Muscle of back (tissue), 3 donors: ENCODE measurements at regions not wholly inside any gene's neighbourhood (a gene's known extent, or its start where the extent isn't known, plus 50 kb on each side); places are given as distances from the start of the nearest gene placed in this dataset.

Experiments used
- DNase-seq, 3 donors: peaks; one replicate each; pipeline versions ENCODE4 v3.0.0 to v3.0.0-alpha.2; 2013

DNA sequence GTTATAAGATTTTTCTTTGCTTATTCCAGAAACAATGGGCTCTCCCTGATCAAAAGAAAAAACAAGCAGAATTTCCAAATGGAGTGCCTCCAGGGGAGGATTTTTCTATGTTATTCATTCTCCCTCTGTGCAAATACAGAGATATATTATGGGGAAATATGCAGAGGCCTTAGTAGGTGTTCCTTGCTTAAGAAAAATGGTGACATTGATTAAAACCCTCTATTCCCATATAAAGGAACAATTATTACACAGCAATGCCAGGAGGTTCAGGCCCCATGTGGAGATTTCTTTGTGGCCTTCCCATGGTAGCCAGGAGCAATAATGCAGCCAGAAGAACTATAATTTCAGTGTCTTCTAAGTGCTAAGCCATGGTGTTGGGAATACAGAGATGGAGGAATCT, 255.9 kb upstream of the CXCR4 start:
- DNase-seq, result no peak

DNA sequence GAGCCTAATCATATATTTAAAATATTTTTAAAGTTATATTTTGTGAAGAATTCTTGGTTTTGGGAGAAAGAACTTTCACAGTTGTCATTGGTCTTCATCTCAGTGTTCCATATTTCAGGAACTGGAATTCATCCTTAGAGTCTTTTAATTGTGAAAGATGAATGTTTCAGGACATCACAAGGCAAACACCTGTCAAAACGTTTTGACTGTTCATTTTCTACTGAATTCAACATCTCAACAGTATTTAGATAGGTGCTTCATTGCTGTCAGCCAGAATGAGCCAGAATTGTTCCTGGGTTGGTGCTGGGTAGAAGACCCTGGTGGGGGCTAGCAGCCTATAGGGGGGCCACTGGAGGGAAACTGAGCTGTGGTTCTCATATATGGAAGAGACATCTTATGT, 255.1 kb upstream of the CXCR4 start:
- DNase-seq, result no peak

DNA sequence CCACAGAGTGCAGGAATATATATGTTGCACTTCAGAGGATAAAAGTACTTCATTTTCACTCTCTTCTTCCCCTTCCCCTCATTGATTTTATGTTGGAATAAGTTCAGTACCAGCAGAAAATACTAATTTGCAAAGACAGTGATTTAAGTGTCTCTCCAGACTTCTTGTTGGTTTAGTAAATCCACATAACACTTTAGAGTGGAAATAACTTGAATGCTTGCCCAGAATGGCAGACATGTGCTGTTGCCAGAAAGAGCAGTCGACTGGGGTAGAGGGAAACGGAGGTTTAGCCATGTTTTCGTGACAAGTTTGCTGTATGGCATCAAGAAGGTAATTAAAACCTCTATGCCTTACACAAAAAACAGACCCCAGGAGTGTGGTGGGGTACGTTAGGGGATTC, 246.0 kb upstream of the CXCR4 start:
- DNase-seq, result no peak

DNA sequence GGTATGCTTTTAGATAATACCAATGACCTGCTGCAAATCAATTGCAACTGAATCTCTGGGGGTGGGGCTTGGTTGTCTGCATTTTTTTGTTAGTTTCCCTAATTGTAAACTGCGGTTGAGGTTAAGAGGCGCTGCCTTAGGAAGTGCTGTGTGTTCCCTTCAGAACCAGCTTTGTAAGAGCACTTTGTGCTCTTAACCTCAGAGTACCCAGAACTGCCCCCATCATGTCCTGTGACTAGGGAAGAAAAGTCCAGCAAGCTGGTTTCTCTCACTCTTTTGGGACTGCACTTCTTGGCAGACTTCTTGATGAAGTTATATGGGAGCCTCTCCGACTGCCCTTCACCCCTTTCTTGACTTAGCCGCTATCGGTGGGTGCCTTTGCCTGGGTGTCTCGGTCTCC, 245.5 kb upstream of the CXCR4 start:
- no peak for DNase-seq

DNA sequence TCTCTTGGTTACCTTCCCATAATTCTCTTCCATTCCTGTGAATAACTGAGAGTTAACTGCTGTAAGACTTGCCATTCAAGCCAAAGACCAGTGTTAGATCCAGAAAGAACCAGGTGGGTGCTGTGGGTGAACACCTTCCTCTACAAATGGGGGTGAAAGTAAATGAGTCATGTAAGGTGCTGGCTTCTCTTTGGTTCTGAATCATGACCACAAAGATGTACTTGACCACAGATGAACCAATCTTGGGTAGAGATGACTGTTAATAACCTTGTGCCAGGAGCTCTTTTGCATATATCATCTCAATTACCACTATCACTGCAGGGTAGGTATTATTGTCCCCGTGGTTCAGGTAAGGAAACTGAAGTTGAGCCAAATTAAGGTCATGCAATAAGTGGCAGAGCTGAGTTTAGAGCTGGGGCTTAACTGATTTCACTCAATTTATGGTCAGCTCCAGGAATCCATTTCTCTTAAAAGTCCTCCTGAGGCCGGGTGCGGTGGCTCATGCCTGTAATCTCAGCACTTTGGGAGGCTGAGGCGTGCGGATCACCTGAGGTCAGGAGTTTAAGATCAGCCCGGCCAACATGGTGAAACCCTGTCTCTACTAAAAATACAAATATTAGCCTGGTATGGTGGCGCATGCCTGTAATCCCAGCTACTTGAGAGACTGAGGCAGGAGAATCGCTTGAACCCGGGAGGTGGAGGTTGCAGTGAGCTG, 244.9 kb upstream of the CXCR4 start:
- DNase-seq, result no peak

DNA sequence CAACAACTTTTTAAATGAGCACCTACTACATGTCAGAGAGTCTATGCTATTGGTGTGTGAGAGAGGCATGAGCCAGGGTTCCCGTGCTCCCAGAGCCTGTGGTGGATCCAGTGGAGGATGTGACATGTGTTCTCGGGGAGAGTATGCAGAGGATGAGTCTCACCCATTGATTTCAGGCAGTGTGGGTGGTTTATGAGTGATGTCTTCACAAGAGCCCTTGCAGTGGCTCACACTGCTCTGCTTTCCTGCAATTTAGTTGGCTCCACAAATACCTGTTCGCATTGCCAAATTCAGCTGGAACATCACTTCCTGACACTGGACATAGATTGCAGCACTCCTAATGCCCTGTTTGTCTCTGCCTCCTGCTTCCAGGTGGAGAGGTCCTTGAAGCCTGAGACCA, 243.6 kb upstream of the CXCR4 start:
- DNase-seq, result no peak

DNA sequence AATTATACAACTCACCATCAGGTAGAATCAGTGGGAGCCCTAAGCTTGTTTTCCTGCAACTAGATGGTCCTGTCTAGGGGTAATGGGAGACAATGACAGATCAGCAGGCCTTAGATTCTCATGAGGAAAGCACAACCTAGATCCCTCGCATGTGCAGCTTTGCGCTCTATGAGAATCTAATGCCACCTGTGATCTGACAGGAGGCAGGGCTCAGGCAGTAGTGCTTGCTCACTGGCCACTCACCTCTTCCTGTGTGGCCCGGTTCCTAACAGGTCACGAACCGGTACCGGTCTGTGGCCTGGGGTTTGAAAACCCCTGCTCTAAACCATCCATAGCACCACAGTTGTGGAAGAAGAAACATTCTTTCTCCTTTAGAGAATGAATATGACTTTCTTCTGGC, 242.8 kb upstream of the CXCR4 start:
- DNase-seq, result no peak

DNA sequence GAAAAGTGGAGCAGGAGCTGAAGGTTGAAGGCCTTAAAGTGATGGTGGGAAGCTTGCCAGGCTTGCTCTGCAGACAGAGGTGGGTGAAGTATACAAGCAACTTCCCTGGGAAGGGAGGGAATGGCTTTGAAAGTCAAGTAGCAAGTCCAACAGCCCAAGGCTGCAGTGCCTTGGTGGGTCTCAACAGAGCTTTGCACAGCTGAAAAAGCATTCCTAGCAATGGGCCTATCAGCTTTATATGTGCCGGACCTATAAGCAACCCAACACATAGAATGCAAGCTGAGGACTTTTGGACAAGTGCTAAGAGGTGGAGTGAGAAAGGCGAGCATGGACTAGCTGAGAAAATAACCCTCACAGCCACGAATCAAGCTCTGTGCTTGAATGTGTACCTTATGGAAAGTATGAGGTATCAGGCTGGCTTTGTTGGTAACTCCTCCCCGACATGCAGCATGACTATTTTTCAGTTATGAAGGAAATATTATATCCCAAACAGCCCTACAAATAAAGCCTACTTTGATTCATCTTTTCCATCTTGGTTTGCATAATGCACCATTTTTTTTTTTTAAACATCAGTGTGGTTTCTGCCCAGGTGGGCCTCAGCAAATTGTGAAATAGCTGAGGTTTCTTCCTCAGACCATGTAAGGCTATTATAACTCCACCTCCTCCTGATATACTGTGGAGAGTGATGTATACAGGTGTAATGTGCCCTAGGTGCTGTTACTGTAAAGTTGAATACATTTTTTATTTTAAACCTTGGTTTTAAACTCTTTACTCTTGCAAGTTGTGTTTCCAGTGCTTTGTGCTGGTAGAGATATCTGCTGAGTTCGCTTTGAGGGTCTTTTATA, 241.4 kb upstream of the CXCR4 start:
- DNase-seq, result no peak

DNA sequence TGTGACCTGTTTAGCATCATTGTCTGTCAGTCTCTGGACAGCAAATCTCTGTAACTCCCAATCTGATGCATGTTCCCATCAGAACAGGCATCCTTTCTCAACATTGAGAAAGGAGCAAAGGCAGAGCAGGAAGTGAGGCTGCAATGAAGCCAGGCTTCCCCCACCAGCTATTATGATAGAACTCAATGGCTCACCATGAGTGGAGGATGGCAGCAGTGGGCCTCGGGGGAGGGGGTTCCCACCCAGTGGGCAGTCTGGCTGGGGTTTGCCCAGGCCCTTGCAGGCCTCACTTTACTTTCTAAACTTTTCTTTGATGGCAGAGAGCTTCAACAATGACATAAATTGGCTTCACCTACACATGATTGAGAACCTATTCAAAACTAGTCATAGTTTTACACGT, 240.6 kb upstream of the CXCR4 start:
- no peak for DNase-seq

DNA sequence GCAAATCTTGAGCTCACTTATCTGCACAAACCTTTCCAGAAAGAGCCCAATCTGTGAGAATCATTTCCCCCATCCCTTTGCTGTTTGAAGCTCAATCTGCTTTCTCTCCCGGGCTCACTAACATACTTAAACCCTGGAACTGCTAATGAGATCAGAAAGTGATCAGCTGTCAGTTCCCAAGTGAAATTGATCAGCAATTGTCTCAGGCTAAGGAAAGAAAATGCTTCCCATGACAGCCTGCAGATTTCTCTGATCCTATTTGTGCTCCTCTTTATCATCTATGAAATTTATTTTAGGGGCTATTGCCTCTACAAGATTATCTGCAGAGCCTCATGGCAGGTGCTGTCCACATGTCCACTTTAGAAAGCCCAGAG, 239.0 kb upstream of the CXCR4 start:
- no peak for DNase-seq

DNA sequence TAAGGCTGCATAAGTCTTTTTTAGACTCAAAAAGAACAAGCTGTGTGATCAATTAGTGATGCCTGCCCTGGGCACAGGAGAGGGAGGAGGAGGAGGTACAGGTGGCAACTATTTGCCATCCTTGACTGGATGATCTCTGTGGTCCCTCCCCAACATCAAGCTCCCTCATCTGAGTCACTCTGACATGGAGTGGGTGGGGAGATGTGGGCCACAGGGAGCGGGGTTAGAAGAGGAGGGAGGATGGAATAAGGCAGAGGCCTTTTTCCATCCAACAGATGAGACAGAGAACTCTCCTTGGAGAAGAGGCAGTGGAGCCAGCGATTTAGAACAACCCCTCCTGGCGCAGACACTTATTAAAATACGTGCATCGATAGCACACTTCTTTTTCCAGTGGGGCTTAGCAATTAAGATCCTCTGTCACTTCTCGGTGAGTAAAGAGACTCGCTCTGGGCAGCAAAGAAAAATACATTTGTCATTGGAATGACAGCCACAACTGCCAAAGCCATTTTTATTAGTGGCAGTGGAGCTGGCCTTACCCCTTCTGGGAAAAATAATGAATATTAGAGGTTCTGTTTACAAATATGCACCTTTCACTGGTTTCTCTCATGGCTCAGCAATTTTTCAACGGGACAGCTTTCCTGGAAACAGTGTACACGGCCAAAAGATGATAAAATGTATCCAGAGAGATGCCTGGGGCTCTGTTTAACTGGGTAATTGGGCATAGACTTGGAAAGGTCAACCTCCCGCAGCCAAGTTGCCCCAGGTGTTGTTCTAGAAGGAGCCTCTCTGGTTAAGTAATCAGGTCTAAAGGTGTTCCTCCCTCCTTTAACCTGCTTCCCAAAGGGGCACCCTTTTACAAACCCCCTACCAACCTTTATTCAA, 238.4 kb upstream of the CXCR4 start:
- DNase-seq, result peak in 1 of 3 donors; percentile 17

DNA sequence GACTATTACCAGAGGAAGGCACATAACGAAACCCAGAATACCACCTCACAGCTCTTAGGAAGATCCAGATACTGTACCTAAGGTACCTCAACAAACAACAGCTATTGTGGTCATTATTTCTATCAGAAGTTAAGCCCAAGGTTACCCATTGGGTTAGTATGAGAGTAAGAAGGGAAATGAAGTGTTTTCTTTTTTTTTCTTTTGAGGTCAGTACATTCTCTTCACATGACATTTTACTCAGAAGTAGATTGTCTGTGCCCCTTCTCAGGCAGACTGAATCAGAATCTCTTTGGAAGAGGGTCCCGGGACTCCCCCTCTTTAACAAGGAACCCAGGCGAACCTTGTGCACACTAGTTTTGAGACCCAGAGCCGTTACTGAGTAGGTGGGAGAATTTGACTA, 233.7 kb upstream of the CXCR4 start:
- no peak for DNase-seq

DNA sequence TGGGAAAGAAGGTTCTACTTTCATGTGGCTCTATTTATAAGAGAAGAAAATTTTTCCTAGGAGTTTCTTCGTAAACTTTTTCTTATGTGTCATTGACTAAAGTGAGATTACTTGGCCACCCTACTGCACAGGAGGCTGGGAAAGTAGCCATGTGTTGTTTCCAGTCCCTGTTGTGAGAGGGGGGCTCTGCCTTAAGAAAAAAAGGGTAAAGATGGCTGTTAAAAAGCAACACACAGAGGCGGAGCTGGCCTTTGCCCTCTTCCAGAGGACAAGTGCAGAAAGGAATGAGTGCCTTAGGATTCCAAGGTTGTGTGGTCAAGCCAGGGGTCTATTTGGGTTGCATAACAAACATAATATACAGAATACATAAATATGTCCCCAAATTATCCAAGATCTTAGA, 230.0 kb upstream of the CXCR4 start:
- DNase-seq, result no peak

DNA sequence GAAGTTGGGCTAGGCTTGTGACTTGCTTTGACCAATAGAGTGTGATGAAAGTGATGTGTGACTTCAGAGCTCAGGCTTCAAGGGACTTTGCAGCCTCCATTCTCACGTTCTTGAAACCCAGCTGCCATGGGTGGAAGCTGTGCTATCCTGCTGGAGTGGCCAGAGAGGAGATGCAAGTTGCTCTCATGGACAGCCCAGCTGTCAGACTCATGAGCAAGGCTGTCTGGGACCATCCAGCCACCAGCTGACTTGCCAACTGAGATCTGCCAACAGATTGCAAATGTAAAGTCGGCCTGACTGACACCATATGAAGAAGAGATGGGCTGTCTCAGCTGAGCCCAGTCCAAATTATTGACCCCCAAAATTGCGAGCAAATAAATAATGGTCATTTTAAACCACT, 226.4 kb upstream of the CXCR4 start:
- no peak for DNase-seq

DNA sequence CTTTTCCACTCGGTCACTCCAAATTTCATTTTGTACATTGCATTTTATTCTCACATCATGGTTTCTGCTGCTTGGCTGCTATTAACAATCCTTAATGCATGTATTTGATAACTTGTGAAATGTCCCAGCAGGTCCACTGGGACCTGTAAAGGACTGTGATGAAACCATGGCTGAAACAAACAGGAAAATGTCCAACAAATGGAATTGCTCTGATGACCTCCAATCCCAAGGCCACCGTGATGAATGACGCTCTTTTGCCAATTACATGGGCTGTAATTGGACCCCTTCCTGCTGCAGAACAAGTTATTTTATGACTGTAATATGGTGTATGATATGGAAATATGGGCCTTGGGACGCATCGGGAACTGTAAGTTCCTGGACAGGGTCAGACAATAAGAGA, 224.2 kb upstream of the CXCR4 start:
- peak; percentile 32 to 89 (median 78) for DNase-seq

DNA sequence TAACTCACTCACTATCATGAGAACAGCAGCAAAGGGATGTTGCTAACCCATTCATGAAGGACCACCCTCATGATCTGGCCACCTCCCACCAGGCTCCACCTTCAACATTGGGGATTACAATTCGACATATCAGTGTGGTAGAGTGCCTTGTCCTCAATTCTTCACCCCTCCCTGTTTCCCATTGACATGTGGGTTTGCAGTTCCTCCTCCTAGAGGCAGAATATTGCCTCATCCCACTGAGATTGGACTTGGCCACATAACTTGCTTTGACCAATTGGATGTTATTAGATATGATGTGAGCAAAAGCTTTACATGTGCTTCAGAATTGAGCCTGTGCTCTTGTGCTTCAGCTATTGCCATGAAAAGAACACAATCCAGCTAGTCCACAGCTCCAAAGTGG, 217.0 kb upstream of the CXCR4 start:
- DNase-seq, result no peak

DNA sequence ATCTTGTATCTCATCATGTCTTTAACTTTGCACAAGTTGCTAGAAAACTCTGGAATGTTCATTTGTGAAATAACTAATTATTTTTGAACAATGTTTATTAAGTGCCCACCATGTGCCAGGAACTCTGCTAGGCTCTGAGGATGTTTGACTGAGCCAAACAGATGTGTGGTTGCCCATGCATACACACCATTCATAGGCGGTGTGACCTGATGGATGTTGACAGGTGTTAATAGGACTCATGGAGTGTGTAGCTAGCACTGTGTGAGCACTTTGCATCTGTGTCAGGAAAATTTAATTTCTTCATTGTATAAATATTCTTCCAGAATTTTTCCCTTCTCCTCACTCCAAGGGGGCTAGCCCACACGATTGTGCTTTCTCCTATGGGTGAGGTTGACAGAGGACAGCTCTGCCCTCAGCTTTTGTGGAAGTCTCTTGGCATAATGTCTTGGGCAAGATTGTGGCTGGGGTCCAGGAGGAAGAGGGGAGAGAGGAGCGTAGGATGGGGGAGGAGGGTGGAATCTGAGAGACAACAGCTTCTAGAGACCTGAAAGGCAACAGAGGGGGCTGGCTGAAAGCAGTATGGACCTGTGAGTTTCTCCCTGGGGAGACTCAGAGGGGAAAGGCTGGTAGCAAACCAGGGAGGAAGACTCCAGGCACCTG, 214.6 kb upstream of the CXCR4 start:
- DNase-seq, result peak in 2 of 3 donors; percentile 35 to 51

DNA sequence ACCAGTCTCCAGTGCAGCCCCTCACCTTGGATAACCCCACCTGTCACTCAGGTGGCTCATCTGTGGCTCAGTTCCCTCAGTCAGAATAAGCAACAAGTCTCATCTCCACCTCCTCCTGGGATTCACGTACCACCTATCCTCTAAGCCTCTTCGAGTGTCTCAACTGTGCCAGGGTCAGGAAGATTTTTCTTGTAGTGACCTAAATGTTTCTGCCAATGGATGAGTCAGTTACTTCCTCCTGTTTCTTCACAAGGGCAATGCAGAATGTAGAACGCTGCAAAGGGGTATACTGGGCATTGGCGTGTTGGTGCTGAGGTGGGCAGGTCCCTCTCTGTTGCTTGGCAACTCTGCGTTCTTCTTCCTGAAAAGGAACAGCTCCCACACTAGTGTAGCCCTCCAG, 213.3 kb upstream of the CXCR4 start:
- no peak for DNase-seq

DNA sequence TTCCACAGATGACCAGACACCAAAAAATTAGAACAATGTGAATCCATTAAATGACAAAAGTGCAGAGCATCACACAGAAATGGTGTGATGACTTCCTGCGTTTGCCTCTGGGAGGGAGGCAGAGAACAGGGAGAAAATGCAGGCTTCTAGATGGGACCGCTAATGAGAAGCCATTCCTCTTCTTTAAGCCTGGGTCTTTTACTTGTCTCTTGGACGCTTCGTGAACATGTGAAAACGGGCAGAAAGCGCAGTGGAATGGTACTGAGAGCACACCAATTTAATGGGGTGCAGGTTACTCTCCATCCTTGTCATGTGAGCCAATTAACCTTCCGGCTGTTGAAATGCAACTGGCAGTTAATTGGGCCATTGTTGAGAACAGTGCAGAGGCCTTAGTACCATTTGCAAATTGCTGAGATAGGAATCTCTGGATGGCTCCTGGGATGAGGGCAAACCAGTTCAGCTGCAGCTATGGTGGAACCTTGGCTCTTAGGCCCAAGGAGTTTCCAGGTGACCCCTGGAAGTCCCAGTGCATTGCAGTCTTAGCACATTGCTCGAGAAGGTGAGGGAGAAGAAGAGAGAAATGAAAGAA, 210.4 kb upstream of the CXCR4 start:
- no peak for DNase-seq

DNA sequence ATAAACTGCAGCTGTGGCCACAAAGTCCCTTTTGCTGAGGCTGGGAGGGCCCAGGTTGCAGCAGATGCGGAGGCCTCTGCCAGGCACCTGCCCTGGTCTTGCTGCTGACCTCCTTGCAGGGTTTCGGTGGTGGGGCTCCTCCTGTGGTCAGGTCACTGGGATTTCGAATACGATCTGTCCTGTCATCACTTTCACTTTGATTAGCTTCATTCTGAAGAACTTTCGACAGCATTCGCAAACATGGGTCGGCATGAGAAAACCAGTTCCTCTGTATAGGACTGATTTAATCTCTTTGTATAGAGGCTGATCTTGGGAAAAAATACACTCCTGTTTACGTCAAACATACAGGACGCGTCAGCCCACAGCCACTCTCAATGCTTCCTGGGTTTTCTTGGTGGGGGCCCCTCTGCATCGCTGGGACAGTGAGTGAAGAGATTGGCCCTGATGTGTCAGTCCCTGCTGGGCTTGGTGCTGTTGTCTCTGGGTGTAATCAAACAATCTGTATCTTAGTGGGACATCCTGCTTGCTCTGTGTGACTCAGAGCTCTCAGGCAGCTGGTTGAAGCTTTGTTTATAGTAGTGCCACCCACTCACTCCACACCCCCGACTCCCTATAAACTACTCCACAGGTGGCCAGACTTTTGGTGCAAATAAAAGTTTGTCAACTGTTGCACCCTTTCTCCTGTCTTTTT, 209.4 kb upstream of the CXCR4 start:
- DNase-seq, result peak in 1 of 3 donors; percentile 29

DNA sequence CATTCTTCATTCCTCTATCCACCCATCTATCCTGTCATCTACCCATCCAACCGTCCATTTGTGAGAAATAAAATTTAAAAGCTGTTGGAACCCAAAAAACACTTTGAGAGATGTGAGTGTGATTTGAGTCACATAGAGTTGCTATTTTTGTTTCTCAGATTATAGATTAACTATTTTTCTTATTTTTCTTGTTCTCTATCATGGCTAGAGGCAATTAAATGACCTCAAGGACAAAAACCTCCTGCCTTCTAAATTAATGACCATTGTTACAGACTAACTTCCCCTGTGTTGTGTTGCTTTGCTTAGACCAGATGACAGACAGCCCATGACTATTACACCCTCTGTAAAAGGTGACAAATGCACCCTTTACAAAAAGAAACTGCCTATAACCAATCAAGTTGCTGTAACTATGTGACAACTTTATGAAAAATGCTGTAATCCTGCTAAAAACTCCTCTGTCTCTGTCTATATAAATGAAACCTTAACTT, 207.9 kb upstream of the CXCR4 start:
- DNase-seq, result no peak
